ENCODE measurements at regions not wholly inside any gene's neighbourhood (a gene's known extent, or its start where the extent isn't known, plus 50 kb on each side); places are given as distances from the start of the nearest gene placed in this dataset.
A peak's percentile ranks its signal among the peaks of the same experiment; 100 is the strongest.
"Not testable (repeated sequence)": the region's sequence is repeated elsewhere in the genome, so short reads cannot be mapped to it uniquely, and the experiment has no call there.

- H3K4me3 ChIP-seq (replicated peaks; ENCODE audit: low read depth, low read length) = no peak overlapping the region
- no peak for DNase-seq (ENCODE audit: low read depth)
- TF ChIP-seq, protein P1, sequence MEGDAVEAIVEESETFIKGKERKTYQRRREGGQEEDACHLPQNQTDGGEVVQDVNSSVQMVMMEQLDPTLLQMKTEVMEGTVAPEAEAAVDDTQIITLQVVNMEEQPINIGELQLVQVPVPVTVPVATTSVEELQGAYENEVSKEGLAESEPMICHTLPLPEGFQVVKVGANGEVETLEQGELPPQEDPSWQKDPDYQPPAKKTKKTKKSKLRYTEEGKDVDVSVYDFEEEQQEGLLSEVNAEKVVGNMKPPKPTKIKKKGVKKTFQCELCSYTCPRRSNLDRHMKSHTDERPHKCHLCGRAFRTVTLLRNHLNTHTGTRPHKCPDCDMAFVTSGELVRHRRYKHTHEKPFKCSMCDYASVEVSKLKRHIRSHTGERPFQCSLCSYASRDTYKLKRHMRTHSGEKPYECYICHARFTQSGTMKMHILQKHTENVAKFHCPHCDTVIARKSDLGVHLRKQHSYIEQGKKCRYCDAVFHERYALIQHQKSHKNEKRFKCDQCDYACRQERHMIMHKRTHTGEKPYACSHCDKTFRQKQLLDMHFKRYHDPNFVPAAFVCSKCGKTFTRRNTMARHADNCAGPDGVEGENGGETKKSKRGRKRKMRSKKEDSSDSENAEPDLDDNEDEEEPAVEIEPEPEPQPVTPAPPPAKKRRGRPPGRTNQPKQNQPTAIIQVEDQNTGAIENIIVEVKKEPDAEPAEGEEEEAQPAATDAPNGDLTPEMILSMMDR (IDR thresholded peaks at IDR 0.05; ENCODE audit: low read length, missing control alignments) = no peak
Observed at GRCh38 chr5:91490316-91490715, 107.2 kb upstream of the ARRDC3 start.

DNA sequence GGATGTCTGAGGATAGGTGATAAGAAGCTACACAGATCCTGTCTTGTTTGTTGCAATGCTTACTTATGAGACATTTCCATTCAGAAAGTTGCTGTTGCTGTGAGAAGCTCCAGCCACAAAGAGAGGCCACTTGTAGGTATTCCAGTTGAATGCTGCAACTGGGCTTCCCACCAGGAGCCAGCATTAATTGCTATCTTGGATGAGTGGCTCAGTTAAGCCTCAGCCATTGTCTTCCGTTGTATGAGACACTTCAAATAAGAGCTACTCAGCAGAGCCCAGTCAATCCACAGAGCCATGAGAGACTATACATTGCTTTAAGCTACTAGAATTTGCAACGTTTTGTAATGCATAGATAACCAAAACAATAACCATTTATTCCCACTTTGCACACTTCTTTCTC, 104.3 kb upstream of the ARRDC3 start:
- DNase-seq (ENCODE audit: low read depth) = no peak
- TF ChIP-seq, protein P1 (IDR thresholded peaks at IDR 0.05; ENCODE audit: low read length, missing control alignments) = no peak
- H3K4me3 ChIP-seq (replicated peaks; ENCODE audit: low read depth, low read length) = no peak overlapping the region

DNA sequence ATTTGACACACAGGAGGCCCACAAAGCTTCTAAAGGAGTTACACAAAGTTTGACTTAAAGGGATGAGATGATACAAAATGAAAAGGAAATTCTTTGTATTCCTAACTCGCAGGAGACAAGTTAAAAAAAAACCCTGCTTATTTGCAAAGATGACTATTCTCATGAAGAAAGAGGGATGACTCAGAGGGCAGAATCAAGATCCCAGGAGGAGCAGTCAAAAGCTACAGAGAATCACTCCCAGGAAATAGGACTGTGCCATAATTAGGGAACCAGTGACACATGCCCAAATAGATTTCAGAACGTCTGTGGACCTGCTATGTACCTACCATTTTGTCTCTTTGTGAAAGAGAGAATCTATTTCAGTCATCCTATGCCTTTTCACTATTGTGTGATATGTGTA, 103.5 kb upstream of the ARRDC3 start:
- TF ChIP-seq, protein P1 (IDR thresholded peaks at IDR 0.05; ENCODE audit: low read length, missing control alignments) = no peak
- peak; percentile 19 for DNase-seq (ENCODE audit: low read depth)
- H3K4me3 ChIP-seq (replicated peaks; ENCODE audit: low read depth, low read length) = no peak overlapping the region

GRCh38 chr5:91484662-91485061, 101.5 kb upstream of the ARRDC3 start:
- H3K4me3 ChIP-seq (replicated peaks; ENCODE audit: low read depth, low read length) = no peak overlapping the region
- TF ChIP-seq, protein P1 (IDR thresholded peaks at IDR 0.05; ENCODE audit: low read length, missing control alignments) = no peak
- no peak for DNase-seq (ENCODE audit: low read depth)

GRCh38 chr5:91479376-91479775, 96.3 kb upstream of the ARRDC3 start:
- not testable (repeated sequence) for H3K4me3 ChIP-seq (replicated peaks; ENCODE audit: low read depth, low read length); DNase-seq (ENCODE audit: low read depth)

- DNase-seq (ENCODE audit: low read depth) = no peak
- TF ChIP-seq, protein P1 (IDR thresholded peaks at IDR 0.05; ENCODE audit: low read length, missing control alignments) = no peak
- no peak overlapping the region for H3K4me3 ChIP-seq (replicated peaks; ENCODE audit: low read depth, low read length)
Observed at GRCh38 chr5:91478096-91478495, 95.0 kb upstream of the ARRDC3 start.

GRCh38 chr5:91477408-91477807, 94.3 kb upstream of the ARRDC3 start:
- no peak for DNase-seq (ENCODE audit: low read depth)
- TF ChIP-seq, protein P1 (IDR thresholded peaks at IDR 0.05; ENCODE audit: low read length, missing control alignments) = no peak
- H3K4me3 ChIP-seq (replicated peaks; ENCODE audit: low read depth, low read length) = no peak overlapping the region

GRCh38 chr5:91474201-91474600, 91.1 kb upstream of the ARRDC3 start:
- TF ChIP-seq, protein P1 (IDR thresholded peaks at IDR 0.05; ENCODE audit: low read length, missing control alignments) = no peak
- H3K4me3 ChIP-seq (replicated peaks; ENCODE audit: low read depth, low read length) = no peak overlapping the region
- DNase-seq (ENCODE audit: low read depth) = peak; percentile 3
